ENCODE measurements at regions not wholly inside any gene's neighbourhood (a gene's known extent, or its start where the extent isn't known, plus 50 kb on each side); places are given as distances from the start of the nearest gene placed in this dataset.

DNA sequence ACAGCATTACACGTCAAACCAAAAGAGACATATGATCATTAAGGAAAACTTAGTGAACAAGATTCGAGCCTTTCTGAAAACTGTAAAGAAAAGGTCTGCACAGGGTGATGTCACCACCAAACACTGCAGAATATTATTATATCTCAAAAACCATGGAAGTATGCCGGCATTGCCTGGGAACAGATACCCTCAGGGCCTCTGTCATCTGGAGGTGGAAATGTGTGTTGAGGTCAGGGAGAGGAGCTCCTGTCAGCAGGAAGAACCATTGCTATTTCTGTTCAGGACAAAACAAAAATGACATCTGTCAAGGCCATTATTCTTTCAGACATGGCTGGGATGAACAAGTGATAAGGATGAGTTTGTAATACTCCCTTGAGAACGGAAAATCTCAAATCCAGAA, 365.9 kb upstream of the TRIB2 start:
- Histone ChIP-seq H3K4me3 (ENCODE audit: insufficient read length, low read depth) (no peak overlapping the region), H3K9me3 (ENCODE audit: insufficient read depth, low read length) (no peaks in the 10 kb centered on the region), H3K4me1 (ENCODE audit: insufficient read depth, insufficient read length) (no peaks in the 10 kb centered on the region), H3K36me3 (ENCODE audit: insufficient read depth, insufficient read length, low read length) (no peaks in the 10 kb centered on the region), H3K27me3 (ENCODE audit: insufficient read depth, insufficient read length) (no peaks in the 10 kb centered on the region), H3K9ac (ENCODE audit: insufficient read length, low read depth) (no peak overlapping the region)
- no peak for TF ChIP-seq ZNF274 (IDR thresholded peaks at IDR 0.05; ENCODE audit: low read depth, low read length)
- TF ChIP-seq SUZ12 (IDR thresholded peaks at IDR 0.05; ENCODE audit: extremely low read depth, insufficient read depth, insufficient read length), result no peak
- TF ChIP-seq YY1 (IDR thresholded peaks at IDR 0.05; ENCODE audit: insufficient read depth, insufficient read length), result no peak
- DNase-seq (ENCODE audit: low read depth, low spot score), result no peak

DNA sequence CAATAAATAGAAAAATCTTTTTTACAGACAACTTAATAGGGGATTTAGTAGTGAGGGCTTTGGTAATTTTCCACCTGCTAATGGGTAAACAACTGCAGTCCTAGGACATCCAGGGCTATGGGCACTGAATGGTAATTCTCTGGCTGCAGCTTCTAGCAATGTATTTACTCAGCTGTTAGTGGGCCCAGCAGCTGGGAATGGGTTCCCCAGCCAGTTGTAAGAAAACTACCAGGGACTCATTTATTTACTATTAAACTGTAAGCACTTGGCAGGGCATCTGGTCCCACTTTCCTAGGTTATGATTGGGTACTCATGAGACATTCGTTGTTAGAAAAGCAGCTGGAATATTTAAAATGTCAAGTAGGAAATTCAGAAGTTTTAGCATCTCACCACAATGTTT, 363.8 kb upstream of the TRIB2 start:
- no peaks in the 10 kb centered on the region for H3K36me3 ChIP-seq (ENCODE audit: insufficient read depth, insufficient read length, low read length)
- H3K9ac ChIP-seq (ENCODE audit: insufficient read length, low read depth), result no peak overlapping the region
- TF ChIP-seq YY1 (IDR thresholded peaks at IDR 0.05; ENCODE audit: insufficient read depth, insufficient read length) (no peak), SUZ12 (IDR thresholded peaks at IDR 0.05; ENCODE audit: extremely low read depth, insufficient read depth, insufficient read length) (no peak), ZNF274 (IDR thresholded peaks at IDR 0.05; ENCODE audit: low read depth, low read length) (no peak)
- H3K4me1 ChIP-seq (ENCODE audit: insufficient read depth, insufficient read length), result no peaks in the 10 kb centered on the region
- H3K4me3 ChIP-seq (ENCODE audit: insufficient read length, low read depth), result no peak overlapping the region
- H3K27me3 ChIP-seq (ENCODE audit: insufficient read depth, insufficient read length), result no peaks in the 10 kb centered on the region
- DNase-seq (ENCODE audit: low read depth, low spot score), result no peak
- H3K9me3 ChIP-seq (ENCODE audit: insufficient read depth, low read length), result no peaks in the 10 kb centered on the region

DNA sequence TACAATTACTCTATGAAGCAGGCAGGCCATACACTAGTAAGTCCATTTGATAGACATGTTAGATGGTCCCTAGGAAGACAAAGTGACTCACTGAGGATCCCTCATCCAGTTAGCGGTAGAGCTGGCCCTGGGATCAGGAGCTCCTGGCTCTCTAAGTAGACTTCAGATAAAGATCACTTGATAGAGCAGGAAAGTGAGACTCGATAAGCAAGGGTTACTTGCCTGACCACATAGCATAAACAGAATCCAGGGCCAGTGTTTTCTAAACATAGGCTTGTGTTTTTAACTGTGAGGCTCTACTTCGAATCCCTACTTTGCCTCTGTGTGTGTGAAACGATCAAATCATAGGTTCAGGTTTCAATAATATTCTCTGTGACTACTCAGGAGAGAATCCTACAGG, 355.2 kb upstream of the TRIB2 start:
- no peaks in the 10 kb centered on the region for H3K9me3 ChIP-seq (ENCODE audit: insufficient read depth, low read length)
- DNase-seq (ENCODE audit: low read depth, low spot score), result no peak
- H3K27me3 ChIP-seq (ENCODE audit: insufficient read depth, insufficient read length), result no peaks in the 10 kb centered on the region
- H3K9ac ChIP-seq (ENCODE audit: insufficient read length, low read depth), result no peak overlapping the region
- no peaks in the 10 kb centered on the region for H3K36me3 ChIP-seq (ENCODE audit: insufficient read depth, insufficient read length, low read length)
- no peaks in the 10 kb centered on the region for H3K4me1 ChIP-seq (ENCODE audit: insufficient read depth, insufficient read length)
- TF ChIP-seq ZNF274 (IDR thresholded peaks at IDR 0.05; ENCODE audit: low read depth, low read length) (no peak), SUZ12 (IDR thresholded peaks at IDR 0.05; ENCODE audit: extremely low read depth, insufficient read depth, insufficient read length) (no peak), YY1 (IDR thresholded peaks at IDR 0.05; ENCODE audit: insufficient read depth, insufficient read length) (no peak)
- no peak overlapping the region for H3K4me3 ChIP-seq (ENCODE audit: insufficient read length, low read depth)

DNA sequence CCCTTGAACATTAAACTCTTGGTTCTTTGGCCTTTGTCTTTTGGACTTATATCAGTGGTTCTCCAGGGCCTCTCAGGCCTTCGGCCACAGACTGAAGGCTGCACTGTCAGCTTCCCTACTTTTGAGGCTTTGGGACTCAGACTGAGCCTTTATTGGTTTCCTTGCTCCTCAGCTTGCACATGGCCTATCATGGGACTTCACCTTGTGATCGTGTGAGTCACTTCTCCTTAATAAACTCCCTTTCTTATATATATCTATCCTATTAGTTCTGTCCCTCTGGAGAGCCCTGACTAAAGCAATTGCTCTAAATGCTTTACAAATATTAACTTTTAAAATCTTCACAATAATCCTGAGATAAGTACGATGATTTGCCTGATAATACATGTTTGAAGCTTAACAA, 353.6 kb upstream of the TRIB2 start:
- Histone ChIP-seq H3K4me3 (ENCODE audit: insufficient read length, low read depth) (no peak overlapping the region), H3K9ac (ENCODE audit: insufficient read length, low read depth) (no peak overlapping the region), H3K36me3 (ENCODE audit: insufficient read depth, insufficient read length, low read length) (no peaks in the 10 kb centered on the region), H3K4me1 (ENCODE audit: insufficient read depth, insufficient read length) (no peaks in the 10 kb centered on the region), H3K9me3 (ENCODE audit: insufficient read depth, low read length) (no peaks in the 10 kb centered on the region), H3K27me3 (ENCODE audit: insufficient read depth, insufficient read length) (no peaks in the 10 kb centered on the region)
- TF ChIP-seq YY1 (IDR thresholded peaks at IDR 0.05; ENCODE audit: insufficient read depth, insufficient read length) (no peak), ZNF274 (IDR thresholded peaks at IDR 0.05; ENCODE audit: low read depth, low read length) (no peak), SUZ12 (IDR thresholded peaks at IDR 0.05; ENCODE audit: extremely low read depth, insufficient read depth, insufficient read length) (no peak)
- DNase-seq (ENCODE audit: low read depth, low spot score), result no peak

DNA sequence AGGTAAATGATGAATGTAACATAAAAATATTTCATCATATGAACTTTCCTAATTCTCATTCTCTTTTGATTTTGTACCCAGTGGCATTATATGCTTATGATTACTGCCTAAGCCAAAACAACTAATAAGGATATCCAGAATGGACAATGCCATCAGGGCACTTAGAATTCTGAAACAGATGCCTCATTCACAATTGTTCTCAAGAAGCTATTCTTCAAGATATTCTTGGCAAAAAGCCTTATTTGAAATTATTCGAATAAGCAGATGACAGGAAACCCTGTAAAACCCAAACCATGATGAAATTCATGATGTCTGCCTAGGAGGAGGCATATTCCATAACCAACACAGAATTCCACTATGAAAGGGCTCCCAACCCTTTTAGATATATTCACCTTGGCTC, 353.2 kb upstream of the TRIB2 start:
- no peaks in the 10 kb centered on the region for H3K4me1 ChIP-seq (ENCODE audit: insufficient read depth, insufficient read length)
- TF ChIP-seq ZNF274 (IDR thresholded peaks at IDR 0.05; ENCODE audit: low read depth, low read length), result no peak
- no peak for TF ChIP-seq SUZ12 (IDR thresholded peaks at IDR 0.05; ENCODE audit: extremely low read depth, insufficient read depth, insufficient read length)
- no peaks in the 10 kb centered on the region for H3K9me3 ChIP-seq (ENCODE audit: insufficient read depth, low read length)
- H3K4me3 ChIP-seq (ENCODE audit: insufficient read length, low read depth), result no peak overlapping the region
- DNase-seq (ENCODE audit: low read depth, low spot score), result no peak
- no peak overlapping the region for H3K9ac ChIP-seq (ENCODE audit: insufficient read length, low read depth)
- H3K36me3 ChIP-seq (ENCODE audit: insufficient read depth, insufficient read length, low read length), result no peaks in the 10 kb centered on the region
- H3K27me3 ChIP-seq (ENCODE audit: insufficient read depth, insufficient read length), result no peaks in the 10 kb centered on the region

DNA sequence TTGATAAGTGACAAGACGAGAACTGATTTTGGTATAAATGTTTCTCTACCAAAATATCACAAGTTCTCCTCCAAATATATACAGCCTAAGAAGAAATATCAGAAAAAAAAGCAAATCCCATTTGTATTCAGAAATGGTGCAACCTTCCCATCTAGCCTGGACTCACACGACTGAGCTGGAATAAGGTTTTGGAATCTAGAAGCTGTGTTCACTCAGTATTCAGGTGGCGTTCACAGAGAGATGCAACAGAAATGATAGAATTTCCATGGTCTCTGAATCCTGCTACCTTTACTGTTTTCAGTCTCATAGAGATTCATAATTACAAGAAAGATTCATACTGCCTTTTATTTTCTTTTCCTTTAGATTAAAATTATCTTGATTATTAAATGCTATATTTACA, 347.2 kb upstream of the TRIB2 start:
- no peak overlapping the region for H3K9ac ChIP-seq (ENCODE audit: insufficient read length, low read depth)
- H3K4me1 ChIP-seq (ENCODE audit: insufficient read depth, insufficient read length), result no peaks in the 10 kb centered on the region
- no peaks in the 10 kb centered on the region for H3K27me3 ChIP-seq (ENCODE audit: insufficient read depth, insufficient read length)
- H3K4me3 ChIP-seq (ENCODE audit: insufficient read length, low read depth), result no peak overlapping the region
- no peak for TF ChIP-seq YY1 (IDR thresholded peaks at IDR 0.05; ENCODE audit: insufficient read depth, insufficient read length)
- TF ChIP-seq SUZ12 (IDR thresholded peaks at IDR 0.05; ENCODE audit: extremely low read depth, insufficient read depth, insufficient read length), result no peak
- no peak for TF ChIP-seq ZNF274 (IDR thresholded peaks at IDR 0.05; ENCODE audit: low read depth, low read length)
- H3K36me3 ChIP-seq (ENCODE audit: insufficient read depth, insufficient read length, low read length), result no peaks in the 10 kb centered on the region
- H3K9me3 ChIP-seq (ENCODE audit: insufficient read depth, low read length), result no peaks in the 10 kb centered on the region
- DNase-seq (ENCODE audit: low read depth, low spot score), result no peak

DNA sequence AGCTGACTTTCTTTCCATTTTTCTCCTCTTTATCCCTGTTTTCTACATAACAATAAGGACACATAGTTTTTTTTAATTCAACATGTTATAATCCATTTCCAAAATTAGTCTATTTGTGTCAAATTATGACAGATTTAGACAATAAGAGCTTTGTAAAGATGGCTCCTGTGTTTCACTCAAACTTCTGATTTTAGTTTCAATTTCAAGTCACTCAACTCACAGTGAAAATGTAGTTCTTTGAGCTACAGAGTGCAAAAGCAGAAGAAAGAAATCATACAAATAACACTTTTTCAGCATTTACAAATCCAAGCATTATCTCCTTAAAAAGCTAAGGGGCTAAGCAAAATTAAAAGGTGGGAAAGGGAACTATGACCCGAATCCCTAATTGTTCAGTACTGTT, 340.7 kb upstream of the TRIB2 start:
- no peak overlapping the region for H3K4me3 ChIP-seq (ENCODE audit: insufficient read length, low read depth)

DNA sequence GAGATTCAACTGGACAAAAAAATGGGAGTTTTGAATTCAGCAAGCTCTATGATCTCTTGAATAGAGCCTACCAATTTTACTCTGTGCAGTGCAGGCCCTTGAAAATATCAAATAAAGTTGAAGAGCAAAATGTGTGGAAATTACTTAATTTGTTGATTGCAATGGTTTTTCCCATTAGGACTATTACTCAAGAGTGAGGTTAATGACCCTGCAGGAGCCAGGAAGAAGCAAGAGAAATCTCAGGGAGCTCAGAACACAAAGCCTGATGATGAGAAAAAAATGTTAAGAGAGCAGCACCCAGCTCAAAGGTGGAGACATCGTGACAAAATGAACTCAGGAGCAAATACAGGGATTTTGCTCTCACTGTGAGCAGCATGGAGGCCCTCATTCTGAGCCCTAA, 337.6 kb upstream of the TRIB2 start:
- H3K27me3 ChIP-seq (ENCODE audit: insufficient read depth, insufficient read length), result no peaks in the 10 kb centered on the region
- no peaks in the 10 kb centered on the region for H3K9me3 ChIP-seq (ENCODE audit: insufficient read depth, low read length)
- no peaks in the 10 kb centered on the region for H3K4me1 ChIP-seq (ENCODE audit: insufficient read depth, insufficient read length)
- TF ChIP-seq YY1 (IDR thresholded peaks at IDR 0.05; ENCODE audit: insufficient read depth, insufficient read length) (no peak), SUZ12 (IDR thresholded peaks at IDR 0.05; ENCODE audit: extremely low read depth, insufficient read depth, insufficient read length) (no peak), ZNF274 (IDR thresholded peaks at IDR 0.05; ENCODE audit: low read depth, low read length) (no peak)
- DNase-seq (ENCODE audit: low read depth, low spot score), result no peak
- H3K4me3 ChIP-seq (ENCODE audit: insufficient read length, low read depth), result no peak overlapping the region
- no peaks in the 10 kb centered on the region for H3K36me3 ChIP-seq (ENCODE audit: insufficient read depth, insufficient read length, low read length)
- H3K9ac ChIP-seq (ENCODE audit: insufficient read length, low read depth), result no peak overlapping the region

More for the DNA sequence above, 340.7 kb upstream of the TRIB2 start:
- TF ChIP-seq SUZ12 (IDR thresholded peaks at IDR 0.05; ENCODE audit: extremely low read depth, insufficient read depth, insufficient read length), result no peak
- no peak for TF ChIP-seq ZNF274 (IDR thresholded peaks at IDR 0.05; ENCODE audit: low read depth, low read length)
- TF ChIP-seq YY1 (IDR thresholded peaks at IDR 0.05; ENCODE audit: insufficient read depth, insufficient read length), result no peak
- no peaks in the 10 kb centered on the region for H3K9me3 ChIP-seq (ENCODE audit: insufficient read depth, low read length)
- H3K9ac ChIP-seq (ENCODE audit: insufficient read length, low read depth), result no peak overlapping the region
- no peaks in the 10 kb centered on the region for H3K27me3 ChIP-seq (ENCODE audit: insufficient read depth, insufficient read length)
- H3K36me3 ChIP-seq (ENCODE audit: insufficient read depth, insufficient read length, low read length), result no peaks in the 10 kb centered on the region
- no peak for DNase-seq (ENCODE audit: low read depth, low spot score)
- no peaks in the 10 kb centered on the region for H3K4me1 ChIP-seq (ENCODE audit: insufficient read depth, insufficient read length)
